Panc1 (cell line): ENCODE measurements at regions not wholly inside any gene's neighbourhood (a gene's known extent, or its start where the extent isn't known, plus 50 kb on each side); places are given as distances from the start of the nearest gene placed in this dataset.

ENCODE experiments used
- ATAC-seq: fragments of 200-7000 bp; cut with Tn5 transposase; 2 replicates; pipeline ENCODE4 v1.9.1; 2020; ENCODE audit warnings: mild to moderate bottlenecking, moderate library complexity
- BruUV-seq: library from RNA; stranded (reverse); fragments of 400-500 nt; replicated peaks from 2 replicates; lab custom pipeline; 2021; lab: Mats Ljungman, UMichigan
- CTCF ChIA-PET: fragments of 300-600 bp; sonication (Branson Sonifier 250); formaldehyde crosslinking; loops from one replicate; lab custom pipeline; 2022; ENCODE audit warnings: antibody characterized with exemption; lab: Charles Lee
- POLR2A ChIA-PET: fragments of 300-600 bp; sonication (Branson Sonifier 250); formaldehyde crosslinking; loops from one replicate; lab custom pipeline; 2022; ENCODE audit warnings: antibody characterized with exemption; lab: Charles Lee
- DNase-seq: peaks from one replicate; pipeline ENCODE4 v3.0.0-alpha.2; 2010; ENCODE audit warnings: low read depth, low spot score
- H3K27ac ChIP-seq: 2 replicates; pipeline ENCODE4 v1.5.1; 2011; ENCODE audit warnings: mild to moderate bottlenecking, low read length, inconsistent platforms
- H3K27me3 ChIP-seq: fragments of 200-500 bp; sonication (Bioruptor generic); 2 replicates; pipeline ENCODE4 v1.6.0; 2014; ENCODE audit warnings: low read length, inconsistent platforms; ENCODE audit not compliant: control insufficient read depth, insufficient read depth
- H3K36me3 ChIP-seq: fragments of 200-500 bp; sonication (Bioruptor generic); 2 replicates; pipeline ENCODE4 v1.5.1; 2014; ENCODE audit warnings: inconsistent platforms, mild to moderate bottlenecking, low read length, moderate library complexity; ENCODE audit not compliant: control insufficient read depth, insufficient read depth
- H3K4me1 ChIP-seq: 2 replicates; pipeline ENCODE4 v1.5.1; 2011; ENCODE audit warnings: inconsistent platforms, mild to moderate bottlenecking, low read length, moderate library complexity; ENCODE audit not compliant: control insufficient read depth, insufficient read depth
- H3K4me3 ChIP-seq, 2 experiments: 2 replicates each; pipeline ENCODE4 v1.5.1; 2011 to 2012; ENCODE audit warnings: low read depth in 2 of 2, low read length in 2 of 2, mild to moderate bottlenecking in 2 of 2, inconsistent platforms in 1 of 2, moderate library complexity in 1 of 2
- H3K9me3 ChIP-seq: fragments of 200-500 bp; sonication (Bioruptor generic); 2 replicates; pipeline ENCODE4 v1.5.1; 2014; ENCODE audit warnings: low read depth, mild to moderate bottlenecking, inconsistent platforms, low read length, moderate library complexity; ENCODE audit not compliant: control insufficient read depth, insufficient read depth
- CTCF ChIP-seq: fragments of 450-650 bp; IDR thresholded peaks from 2 replicates; pipeline ENCODE4 v1.5.1; 2017; ENCODE audit warnings: mild to moderate bottlenecking
- POLR2AphosphoS5 ChIP-seq: IDR thresholded peaks from 2 replicates; pipeline ENCODE4 v1.6.1; 2012; ENCODE audit warnings: mild to moderate bottlenecking, low read depth, low read length, moderate library complexity
- REST ChIP-seq, 2 experiments: IDR thresholded peaks; 2 replicates each; pipeline ENCODE4 v1.6.1; 2011 to 2012; ENCODE audit warnings: low read depth in 2 of 2, control low read depth in 1 of 2, low read length in 1 of 2, mild to moderate bottlenecking in 1 of 2, moderate library complexity in 1 of 2; ENCODE audit not compliant: insufficient read depth in 1 of 2
- SIN3A ChIP-seq: IDR thresholded peaks from 2 replicates; pipeline ENCODE4 v1.6.1; 2012; ENCODE audit warnings: low read depth, mild to moderate bottlenecking, low read length, moderate library complexity, borderline replicate concordance; ENCODE audit not compliant: insufficient read depth
- TCF7L2 ChIP-seq: IDR thresholded peaks from 2 replicates; pipeline ENCODE4 v1.6.1; 2011; ENCODE audit warnings: mild to moderate bottlenecking, low read depth, low read length, inconsistent platforms
- in situ Hi-C: cut with HindIII; loops from 2 replicates; pipeline ENCODE4 v1.10.0; 2016; ENCODE audit warnings: low sequenced_read_pairs, low pct_unique_long_range_greater_than_20kb
- intact Hi-C: fragments of 100-400 bp; cut with micrococcal nuclease; formaldehyde crosslinking; loops from one replicate; pipeline ENCODE4 v1.10.0; 2022; ENCODE audit not compliant: unreplicated experiment

GRCh38 chr12:46457958-46458357 lies 85.4 kb upstream of the SLC38A2 start:
- Histone ChIP-seq H3K4me3 (no peak overlapping the region), H3K27me3 (no peaks in the 10 kb centered on the region), H3K9me3 (no peaks in the 10 kb centered on the region), H3K36me3 (no peaks in the 10 kb centered on the region), H3K4me1 (peaks cover 9% of the 10 kb centered on the region), H3K27ac (no peak overlapping the region; the same call in 1 of the 2 replicates)
- BruUV-seq = no TSS peak
- CTCF ChIA-PET = no interaction called here
- DNase-seq (no peak), ATAC-seq (no peak)
- in situ Hi-C loops = no loop called here
- intact Hi-C loops = no loop called here
- POLR2A ChIA-PET = no interaction called here
- no peak for TF ChIP-seq CTCF
- no peak for TF ChIP-seq SIN3A
- no peak for TF ChIP-seq TCF7L2
- no peak for TF ChIP-seq REST (IDR thresholded peaks at IDR 0.05; ENCODE audit: insufficient read depth in 1 of 2, low read depth in 2 of 2, low read length in 1 of 2)
- no peak for TF ChIP-seq POLR2AphosphoS5

- BruUV-seq = no TSS peak
- H3K27me3 ChIP-seq = no peaks in the 10 kb centered on the region
- peaks cover 18% of the 10 kb centered on the region for H3K4me1 ChIP-seq
- H3K27ac ChIP-seq = peak overlapping the region; percentile 73
- intact Hi-C loops (no loop called here), in situ Hi-C loops (no loop called here)
- no peak overlapping the region for H3K4me3 ChIP-seq
- TF ChIP-seq REST (IDR thresholded peaks at IDR 0.05; ENCODE audit: insufficient read depth in 1 of 2, low read depth in 2 of 2, low read length in 1 of 2) = no peak
- TF ChIP-seq SIN3A = no peak
- TF ChIP-seq TCF7L2 = no peak
- no peak for TF ChIP-seq POLR2AphosphoS5
- TF ChIP-seq CTCF = no peak
- CTCF ChIA-PET = no interaction called here
- ATAC-seq (no peak), DNase-seq (no peak)
- POLR2A ChIA-PET = no interaction called here
- no peaks in the 10 kb centered on the region for H3K36me3 ChIP-seq
- no peaks in the 10 kb centered on the region for H3K9me3 ChIP-seq
Observed at GRCh38 chr12:46456356-46457334, 84.1 kb upstream of the SLC38A2 start.
